HCT116 (cell line): ENCODE measurements at regions not wholly inside any gene's neighbourhood (a gene's known extent, or its start where the extent isn't known, plus 50 kb on each side); places are given as distances from the start of the nearest gene placed in this dataset.

ENCODE experiments used
- ATAC-seq: fragments of 200-7000 bp; cut with Tn5 transposase; 2 replicates; pipeline ENCODE4 v1.9.1; 2020; ENCODE audit warnings: mild to moderate bottlenecking, moderate library complexity
- BruUV-seq: library from RNA; stranded (reverse); fragments of 400-500 nt; replicated peaks from 2 replicates; lab custom pipeline; 2021; lab: Mats Ljungman, UMichigan
- CTCF ChIA-PET: fragments of 300-600 bp; sonication (Branson Sonifier 250); formaldehyde crosslinking; loops from one replicate; lab custom pipeline; 2021; ENCODE audit warnings: antibody characterized with exemption; lab: Charles Lee
- POLR2A ChIA-PET: fragments of 300-600, 350-600 bp; sonication (Branson Sonifier 250); formaldehyde crosslinking; loops from one replicate; lab custom pipeline; 2021; ENCODE audit warnings: antibody characterized with exemption; lab: Charles Lee
- RAD21 ChIA-PET, 2 experiments: fragments of 300-600 bp; sonication (Branson Sonifier 250); formaldehyde crosslinking; loops; one replicate each; lab custom pipeline; 2023; ENCODE audit warnings: low total read pairs in 2 of 2; ENCODE audit not compliant: uncharacterized antibody in 2 of 2, unreplicated experiment in 2 of 2, low non-redundant PET in 1 of 2; lab: Charles Lee
- DNase-seq: peaks from one replicate; pipeline ENCODE4 v3.0.0-alpha.2; 2010; ENCODE audit warnings: low read depth, low spot score
- H2AFZ ChIP-seq: fragments of 200-600 bp; shearing (Covaris generic), sonication (generic); 2 replicates; pipeline ENCODE4 v1.6.1; 2017; ENCODE audit warnings: low read depth, mixed run types, mixed read lengths, antibody characterized with exemption, low read length; ENCODE audit not compliant: poor library complexity, severe bottlenecking
- H3K27ac ChIP-seq: 2 replicates; pipeline ENCODE4 v1.5.1; 2012; ENCODE audit warnings: low read depth, low read length
- H3K27me3 ChIP-seq: fragments of 200-600 bp; sonication (generic); 2 replicates; pipeline ENCODE4 v1.6.1; 2016; ENCODE audit warnings: mixed run types, low read length, mixed read lengths; ENCODE audit not compliant: insufficient read depth
- H3K36me3 ChIP-seq, 2 experiments: fragments of 200-500 bp in 1 of 2; fragments of 200-600 bp in 1 of 2; sonication (Bioruptor generic) in 1 of 2; sonication (generic) in 1 of 2; 2 replicates each; pipeline versions ENCODE4 v1.5.1 to v1.6.1; 2014 to 2016; ENCODE audit warnings: low read length in 2 of 2, inconsistent platforms in 1 of 2, mixed read lengths in 1 of 2, mixed run types in 1 of 2; ENCODE audit not compliant: insufficient read depth in 2 of 2, control insufficient read depth in 1 of 2
- H3K4me1 ChIP-seq, 2 experiments: fragments of 200-600 bp in 1 of 2; sonication (generic) in 1 of 2; 2 replicates each; pipeline versions ENCODE4 v1.5.1 to v1.6.1; 2012 to 2017; ENCODE audit warnings: low read length in 2 of 2, inconsistent platforms in 1 of 2, mild to moderate bottlenecking in 1 of 2, mixed read lengths in 1 of 2, mixed run types in 1 of 2, moderate library complexity in 1 of 2; ENCODE audit not compliant: insufficient read depth in 2 of 2, control insufficient read depth in 1 of 2
- H3K4me2 ChIP-seq: fragments of 200-600 bp; sonication (generic); 2 replicates; pipeline ENCODE4 v1.6.1; 2017; ENCODE audit warnings: mixed run types, low read length, mixed read lengths
- H3K4me3 ChIP-seq, 2 experiments: fragments of 200-600 bp in 1 of 2; sonication (generic) in 1 of 2; replicated peaks in 1 of 2; 2 replicates each; pipeline ENCODE4 v1.5.1; 2011 to 2016; ENCODE audit warnings: low read length in 2 of 2, control low read depth in 1 of 2, low read depth in 1 of 2, mild to moderate bottlenecking in 1 of 2, mixed read lengths in 1 of 2, mixed run types in 1 of 2
- H3K79me2 ChIP-seq: fragments of 200-600 bp; sonication (generic); 2 replicates; pipeline ENCODE4 v1.6.1; 2017; ENCODE audit warnings: mild to moderate bottlenecking, mixed run types, low read length, moderate library complexity, mixed read lengths; ENCODE audit not compliant: insufficient read depth
- H3K9ac ChIP-seq: fragments of 200-600 bp; sonication (generic); 2 replicates; pipeline ENCODE4 v1.6.1; 2016; ENCODE audit warnings: low read length, mixed read lengths
- H3K9me2 ChIP-seq: fragments of 200-600 bp; sonication (generic), shearing (Covaris generic); 2 replicates; pipeline ENCODE4 v1.6.1; 2017; ENCODE audit warnings: mixed run types, mild to moderate bottlenecking, moderate library complexity; ENCODE audit not compliant: insufficient read depth
- H3K9me3 ChIP-seq, 2 experiments: fragments of 200-500 bp in 1 of 2; fragments of 200-600 bp in 1 of 2; sonication (Bioruptor generic) in 1 of 2; sonication (generic) in 1 of 2; 2 replicates each; pipeline ENCODE4 v1.6.1; 2014 to 2017; ENCODE audit warnings: low read length in 2 of 2, mixed read lengths in 2 of 2, inconsistent platforms in 1 of 2, low read depth in 1 of 2, mild to moderate bottlenecking in 1 of 2, mixed run types in 1 of 2, moderate library complexity in 1 of 2; ENCODE audit not compliant: control insufficient read depth in 1 of 2, insufficient read depth in 1 of 2
- H4K20me1 ChIP-seq: fragments of 200-600 bp; sonication (generic), shearing (Covaris generic); 2 replicates; pipeline ENCODE4 v1.6.1; 2017; ENCODE audit warnings: mixed run types, mild to moderate bottlenecking, moderate library complexity; ENCODE audit not compliant: insufficient read depth
- CTCF ChIP-seq, 3 experiments: fragments of 200-600 bp in 1 of 3; sonication (generic) in 1 of 3; IDR thresholded peaks in 2 of 3; conservative IDR thresholded peaks in 1 of 3; 2 replicates each; pipeline ENCODE4 v1.5.1; 2012 to 2017; ENCODE audit warnings: low read depth in 2 of 3, low read length in 2 of 3, antibody characterized with exemption in 1 of 3, borderline replicate concordance in 1 of 3, control low read depth in 1 of 3, mild to moderate bottlenecking in 1 of 3, mixed read lengths in 1 of 3, mixed run types in 1 of 3, moderate library complexity in 1 of 3; ENCODE audit not compliant: insufficient read depth in 1 of 3
- EZH2 ChIP-seq: fragments of 200-600 bp; sonication (generic); IDR thresholded peaks from 2 replicates; pipeline ENCODE4 v1.6.1; 2017; ENCODE audit warnings: antibody characterized with exemption, mixed run types
- FOSL1 ChIP-seq: IDR thresholded peaks from 2 replicates; pipeline ENCODE4 v1.6.1; 2012; ENCODE audit warnings: low read depth
- RAD21 ChIP-seq: IDR thresholded peaks from 2 replicates; pipeline ENCODE4 v1.6.1; 2012; ENCODE audit warnings: low read depth, mild to moderate bottlenecking
- TCF7L2 ChIP-seq: IDR thresholded peaks from 2 replicates; pipeline ENCODE4 v1.7.0; 2011; ENCODE audit warnings: borderline replicate concordance, inconsistent platforms; ENCODE audit not compliant: insufficient read depth, insufficient read length; ENCODE audit errors: extremely low read depth
- YY1 ChIP-seq: IDR thresholded peaks from 2 replicates; pipeline ENCODE4 v1.6.1; 2011; ENCODE audit warnings: low read length, low read depth, moderate library complexity, mild to moderate bottlenecking; ENCODE audit not compliant: insufficient replicate concordance; ENCODE audit errors: extremely low read depth
- ZNF274 ChIP-seq: fragments of 200-500 bp; sonication (Bioruptor generic); IDR thresholded peaks from 2 replicates; pipeline ENCODE4 v1.6.1; 2014; ENCODE audit warnings: mild to moderate bottlenecking, low read depth, low read length, inconsistent platforms
- intact Hi-C: fragments of 100-400 bp; cut with micrococcal nuclease; formaldehyde crosslinking; loops from 2 replicates; pipeline ENCODE4 v1.10.0; 2022

- TF ChIP-seq YY1, result no peak
- no peak for TF ChIP-seq TCF7L2
- no peak for TF ChIP-seq EZH2
These were observed 65.9 kb upstream of the MAOA start (continued) for GRCh38 chrX:43590150-43590549.

- H3K9ac ChIP-seq, result no peak overlapping the region
- H3K79me2 ChIP-seq, result no peaks in the 10 kb centered on the region
- ChIA-PET CTCF (no interaction called here), POLR2A (no interaction called here), RAD21 (no interaction called here)
- no peak overlapping the region for H2AFZ ChIP-seq
- H3K27me3 ChIP-seq, result no peaks in the 10 kb centered on the region
- H3K27ac ChIP-seq, result no peak overlapping the region
- no peaks in the 10 kb centered on the region for H4K20me1 ChIP-seq
- H3K36me3 ChIP-seq, result no peaks in the 10 kb centered on the region
- no peaks in the 10 kb centered on the region for H3K9me3 ChIP-seq
- H3K9me2 ChIP-seq, result no peaks in the 10 kb centered on the region
- H3K4me3 ChIP-seq, result no peak overlapping the region
- ATAC-seq (no peak), DNase-seq (no peak)
- no peak overlapping the region for H3K4me2 ChIP-seq
- H3K4me1 ChIP-seq, result no peaks in the 10 kb centered on the region
- no TSS peak for BruUV-seq
- TF ChIP-seq ZNF274 (no peak), RAD21 (no peak), FOSL1 (no peak), EZH2 (no peak), CTCF (IDR thresholded peaks at IDR 0.05 in 2 of 3, conservative IDR thresholded peaks at IDR 0.05 in 1 of 3; ENCODE audit: borderline replicate concordance in 1 of 3, insufficient read depth in 1 of 3, low read depth in 2 of 3, low read length in 2 of 3) (no peak)
- intact Hi-C loops, result no loop called here
These were observed 63.5 kb upstream of the MAOA start for GRCh38 chrX:43592597-43592996.
